AG09319 (cell line): ENCODE measurements at regions not wholly inside any gene's neighbourhood (a gene's known extent, or its start where the extent isn't known, plus 50 kb on each side); places are given as distances from the start of the nearest gene placed in this dataset.

Source experiments
- DNase-seq: peaks from one replicate; pipeline ENCODE4 v3.0.0-alpha.2; 2010; ENCODE audit warnings: low read depth; ENCODE audit errors: extremely low read depth
- TF ChIP-seq, protein P1 (sequence below): IDR thresholded peaks from 2 replicates; pipeline ENCODE4 v1.5.1; 2011; ENCODE audit warnings: low read depth, mild to moderate bottlenecking, inconsistent platforms, low read length, moderate library complexity

DNA sequence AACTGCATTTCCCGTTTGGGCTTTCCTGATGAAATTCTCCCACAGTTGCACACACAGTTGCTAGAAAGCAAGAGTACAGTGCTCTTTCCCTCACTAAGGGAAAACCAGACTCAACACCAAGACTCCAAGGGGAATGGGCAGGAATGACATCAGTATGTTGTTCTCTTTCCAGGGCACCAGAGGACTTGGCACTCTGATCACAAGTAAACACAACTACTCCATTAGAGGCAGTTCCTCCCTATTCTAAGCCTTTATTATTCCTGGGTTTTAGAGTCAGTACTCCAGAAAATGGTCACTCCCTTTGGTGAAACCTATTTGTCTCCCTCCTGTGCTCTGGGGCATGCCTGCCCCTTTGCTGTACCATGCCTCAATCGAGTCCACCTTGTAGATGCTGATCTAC lies 52.3 kb upstream of the VGLL4 start:
- TF ChIP-seq, protein P1, sequence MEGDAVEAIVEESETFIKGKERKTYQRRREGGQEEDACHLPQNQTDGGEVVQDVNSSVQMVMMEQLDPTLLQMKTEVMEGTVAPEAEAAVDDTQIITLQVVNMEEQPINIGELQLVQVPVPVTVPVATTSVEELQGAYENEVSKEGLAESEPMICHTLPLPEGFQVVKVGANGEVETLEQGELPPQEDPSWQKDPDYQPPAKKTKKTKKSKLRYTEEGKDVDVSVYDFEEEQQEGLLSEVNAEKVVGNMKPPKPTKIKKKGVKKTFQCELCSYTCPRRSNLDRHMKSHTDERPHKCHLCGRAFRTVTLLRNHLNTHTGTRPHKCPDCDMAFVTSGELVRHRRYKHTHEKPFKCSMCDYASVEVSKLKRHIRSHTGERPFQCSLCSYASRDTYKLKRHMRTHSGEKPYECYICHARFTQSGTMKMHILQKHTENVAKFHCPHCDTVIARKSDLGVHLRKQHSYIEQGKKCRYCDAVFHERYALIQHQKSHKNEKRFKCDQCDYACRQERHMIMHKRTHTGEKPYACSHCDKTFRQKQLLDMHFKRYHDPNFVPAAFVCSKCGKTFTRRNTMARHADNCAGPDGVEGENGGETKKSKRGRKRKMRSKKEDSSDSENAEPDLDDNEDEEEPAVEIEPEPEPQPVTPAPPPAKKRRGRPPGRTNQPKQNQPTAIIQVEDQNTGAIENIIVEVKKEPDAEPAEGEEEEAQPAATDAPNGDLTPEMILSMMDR, result no peak

More for the DNA sequence above, 52.3 kb upstream of the VGLL4 start:
- DNase-seq, result no peak
